GM18873 (cell line): ENCODE measurements at regions not wholly inside any gene's neighbourhood (a gene's known extent, or its start where the extent isn't known, plus 50 kb on each side); places are given as distances from the start of the nearest gene placed in this dataset.

Experiments
- ATAC-seq: cut with Tn5 transposase; IDR thresholded peaks from one replicate; pipeline ENCODE4 v1.9.1; 2021; ENCODE audit warnings: mild to moderate bottlenecking, moderate library complexity, moderate number of reproducible peaks; ENCODE audit not compliant: unreplicated experiment, low FRiP score

- ATAC-seq = no peak
Measured at GRCh38 chr2:63775191-63775590, 66.5 kb upstream of the UGP2 start.

GRCh38 chr2:63776382-63776781 lies 65.3 kb upstream of the UGP2 start:
- ATAC-seq = no peak

- ATAC-seq = no peak
Measured at GRCh38 chr2:63777816-63778215, 63.9 kb upstream of the UGP2 start.

GRCh38 chr2:63778391-63778790 lies 63.3 kb upstream of the UGP2 start:
- ATAC-seq = no peak

GRCh38 chr2:63780518-63781155 lies 61.1 kb upstream of the UGP2 start:
- no peak for ATAC-seq

- no peak for ATAC-seq
Measured at GRCh38 chr2:63784461-63784860, 57.2 kb upstream of the UGP2 start.

- ATAC-seq = no peak
Measured at GRCh38 chr2:63785096-63785495, 56.6 kb upstream of the UGP2 start.

- ATAC-seq = no peak
Measured at GRCh38 chr2:63786471-63786870, 55.2 kb upstream of the UGP2 start.

GRCh38 chr2:63788071-63788470 lies 53.6 kb upstream of the UGP2 start:
- no peak for ATAC-seq

GRCh38 chr2:63789338-63790020 lies 52.2 kb upstream of the UGP2 start:
- ATAC-seq = no peak

GRCh38 chr2:63790491-63790890 lies 51.2 kb upstream of the UGP2 start:
- no peak for ATAC-seq

GRCh38 chr2:63790906-63791305 lies 50.8 kb upstream of the UGP2 start:
- no peak for ATAC-seq

- ATAC-seq = no peak
Measured at GRCh38 chr2:63791387-63791786, 50.3 kb upstream of the UGP2 start.
